ENCODE measurements at regions not wholly inside any gene's neighbourhood (a gene's known extent, or its start where the extent isn't known, plus 50 kb on each side); places are given as distances from the start of the nearest gene placed in this dataset.

- Histone ChIP-seq H3K4me3 (ENCODE audit: low read length) (no peak overlapping the region), H3K9me3 (ENCODE audit: control insufficient read depth in 1 of 2, insufficient read depth in 1 of 2, low read length in 2 of 2) (no peaks in the 10 kb centered on the region), H3K36me3 (ENCODE audit: insufficient read depth, low read length) (no peaks in the 10 kb centered on the region), H3K27ac (ENCODE audit: low read depth in 1 of 2, low read length in 2 of 2) (no peak overlapping the region), H3K27me3 (ENCODE audit: control insufficient read depth in 1 of 2, insufficient read depth in 2 of 2, low read length in 2 of 2) (peaks cover 0 to 8% of the 10 kb centered on the region in 2 experiments), H3K4me1 (ENCODE audit: insufficient read depth, low read length) (no peaks in the 10 kb centered on the region)
- ChIA-PET CTCF (no interaction called here), POLR2A (no interaction called here)
- no peak for TF ChIP-seq CTCF (IDR thresholded peaks at IDR 0.05)
- Mint-ChIP-seq H3K27me3 (peaks cover 25% of the 10 kb centered on the region), H3K4me3 (no peak overlapping the region), H3K36me3 (ENCODE audit: low read depth) (no peaks in the 10 kb centered on the region), H3K4me1 (ENCODE audit: low read depth) (no peaks in the 10 kb centered on the region), H3K27ac (no peak overlapping the region), H3K9me3 (no peaks in the 10 kb centered on the region)
- ATAC-seq (ENCODE audit: poor library complexity) (no peak), DNase-seq (no peak)
- intact Hi-C loops (cut with DNase I, micrococcal nuclease): no loop called here
These were observed 105.7 kb upstream of the MEGF10 start for GRCh38 chr5:127184851-127185250.

GRCh38 chr5:127186657-127187056, 103.9 kb upstream of the MEGF10 start:
- H3K4me1 ChIP-seq (ENCODE audit: insufficient read depth, low read length): no peaks in the 10 kb centered on the region
- no peaks in the 10 kb centered on the region for H3K36me3 ChIP-seq (ENCODE audit: insufficient read depth, low read length)
- peaks cover 0 to 8% of the 10 kb centered on the region in 2 experiments for H3K27me3 ChIP-seq (ENCODE audit: control insufficient read depth in 1 of 2, insufficient read depth in 2 of 2, low read length in 2 of 2)
- CTCF ChIA-PET: no interaction called here
- intact Hi-C loops (cut with DNase I, micrococcal nuclease): no loop called here
- Mint-ChIP-seq H3K27me3 (peaks cover 25% of the 10 kb centered on the region), H3K4me3 (no peak overlapping the region), H3K27ac (no peak overlapping the region), H3K4me1 (ENCODE audit: low read depth) (no peaks in the 10 kb centered on the region), H3K36me3 (ENCODE audit: low read depth) (no peaks in the 10 kb centered on the region), H3K9me3 (no peaks in the 10 kb centered on the region)
- no peaks in the 10 kb centered on the region for H3K9me3 ChIP-seq (ENCODE audit: control insufficient read depth in 1 of 2, insufficient read depth in 1 of 2, low read length in 2 of 2)
- DNase-seq (no peak), ATAC-seq (ENCODE audit: poor library complexity) (no peak)
- H3K4me3 ChIP-seq (ENCODE audit: low read length): no peak overlapping the region
- POLR2A ChIA-PET: no interaction called here
- no peak for TF ChIP-seq CTCF (IDR thresholded peaks at IDR 0.05)
- no peak overlapping the region for H3K27ac ChIP-seq (ENCODE audit: low read depth in 1 of 2, low read length in 2 of 2)

GRCh38 chr5:127187706-127188105, 102.9 kb upstream of the MEGF10 start:
- peaks cover 17% of the 10 kb centered on the region for H3K27me3 Mint-ChIP-seq
- H3K36me3 ChIP-seq (ENCODE audit: insufficient read depth, low read length): no peaks in the 10 kb centered on the region
- no peaks in the 10 kb centered on the region for H3K36me3 Mint-ChIP-seq (ENCODE audit: low read depth)
- H3K27ac ChIP-seq (ENCODE audit: low read depth in 1 of 2, low read length in 2 of 2): no peak overlapping the region
- POLR2A ChIA-PET: no interaction called here
- H3K9me3 ChIP-seq (ENCODE audit: control insufficient read depth in 1 of 2, insufficient read depth in 1 of 2, low read length in 2 of 2): no peaks in the 10 kb centered on the region
- DNase-seq (no peak), ATAC-seq (ENCODE audit: poor library complexity) (no peak)
- TF ChIP-seq CTCF (IDR thresholded peaks at IDR 0.05): no peak
- no peak overlapping the region for H3K27ac Mint-ChIP-seq
- no peak overlapping the region for H3K4me3 Mint-ChIP-seq
- H3K4me1 Mint-ChIP-seq (ENCODE audit: low read depth): no peaks in the 10 kb centered on the region
- H3K4me3 ChIP-seq (ENCODE audit: low read length): no peak overlapping the region
- H3K27me3 ChIP-seq (ENCODE audit: control insufficient read depth in 1 of 2, insufficient read depth in 2 of 2, low read length in 2 of 2): peaks cover 0 to 8% of the 10 kb centered on the region in 2 experiments
- CTCF ChIA-PET: interaction anchor here (1.4 to 1.6 kb wide), 2 partner anchors 12 to 23 kb away, joined by 3 to 5 read pairs; no protein-coding TSS in a partner anchor
- H3K4me1 ChIP-seq (ENCODE audit: insufficient read depth, low read length): no peaks in the 10 kb centered on the region
- no peaks in the 10 kb centered on the region for H3K9me3 Mint-ChIP-seq
- intact Hi-C loops (cut with DNase I, micrococcal nuclease): no loop called here

Data from CD4-positive, alpha-beta T cell (primary cell).